Panc1 (cell line): ENCODE measurements at regions not wholly inside any gene's neighbourhood (a gene's known extent, or its start where the extent isn't known, plus 50 kb on each side); places are given as distances from the start of the nearest gene placed in this dataset.

Source experiments
- ATAC-seq: fragments of 200-7000 bp; cut with Tn5 transposase; 2 replicates; pipeline ENCODE4 v1.9.1; 2020; ENCODE audit warnings: mild to moderate bottlenecking, moderate library complexity
- BruUV-seq: library from RNA; stranded (reverse); fragments of 400-500 nt; replicated peaks from 2 replicates; lab custom pipeline; 2021; lab: Mats Ljungman, UMichigan
- CTCF ChIA-PET: fragments of 300-600 bp; sonication (Branson Sonifier 250); formaldehyde crosslinking; loops from one replicate; lab custom pipeline; 2022; ENCODE audit warnings: antibody characterized with exemption; lab: Charles Lee
- POLR2A ChIA-PET: fragments of 300-600 bp; sonication (Branson Sonifier 250); formaldehyde crosslinking; loops from one replicate; lab custom pipeline; 2022; ENCODE audit warnings: antibody characterized with exemption; lab: Charles Lee
- DNase-seq: peaks from one replicate; pipeline ENCODE4 v3.0.0-alpha.2; 2010; ENCODE audit warnings: low read depth, low spot score
- H3K27ac ChIP-seq: 2 replicates; pipeline ENCODE4 v1.5.1; 2011; ENCODE audit warnings: mild to moderate bottlenecking, low read length, inconsistent platforms
- H3K27me3 ChIP-seq: fragments of 200-500 bp; sonication (Bioruptor generic); 2 replicates; pipeline ENCODE4 v1.6.0; 2014; ENCODE audit warnings: low read length, inconsistent platforms; ENCODE audit not compliant: control insufficient read depth, insufficient read depth
- H3K36me3 ChIP-seq: fragments of 200-500 bp; sonication (Bioruptor generic); 2 replicates; pipeline ENCODE4 v1.5.1; 2014; ENCODE audit warnings: inconsistent platforms, mild to moderate bottlenecking, low read length, moderate library complexity; ENCODE audit not compliant: control insufficient read depth, insufficient read depth
- H3K4me1 ChIP-seq: 2 replicates; pipeline ENCODE4 v1.5.1; 2011; ENCODE audit warnings: inconsistent platforms, mild to moderate bottlenecking, low read length, moderate library complexity; ENCODE audit not compliant: control insufficient read depth, insufficient read depth
- H3K4me3 ChIP-seq, 2 experiments: 2 replicates each; pipeline ENCODE4 v1.5.1; 2011 to 2012; ENCODE audit warnings: low read depth in 2 of 2, low read length in 2 of 2, mild to moderate bottlenecking in 2 of 2, inconsistent platforms in 1 of 2, moderate library complexity in 1 of 2
- H3K9me3 ChIP-seq: fragments of 200-500 bp; sonication (Bioruptor generic); 2 replicates; pipeline ENCODE4 v1.5.1; 2014; ENCODE audit warnings: low read depth, mild to moderate bottlenecking, inconsistent platforms, low read length, moderate library complexity; ENCODE audit not compliant: control insufficient read depth, insufficient read depth
- POLR2AphosphoS5 ChIP-seq: IDR thresholded peaks from 2 replicates; pipeline ENCODE4 v1.6.1; 2012; ENCODE audit warnings: mild to moderate bottlenecking, low read depth, low read length, moderate library complexity
- SIN3A ChIP-seq: IDR thresholded peaks from 2 replicates; pipeline ENCODE4 v1.6.1; 2012; ENCODE audit warnings: low read depth, mild to moderate bottlenecking, low read length, moderate library complexity, borderline replicate concordance; ENCODE audit not compliant: insufficient read depth
- TCF7L2 ChIP-seq: IDR thresholded peaks from 2 replicates; pipeline ENCODE4 v1.6.1; 2011; ENCODE audit warnings: mild to moderate bottlenecking, low read depth, low read length, inconsistent platforms
- in situ Hi-C: cut with HindIII; loops from 2 replicates; pipeline ENCODE4 v1.10.0; 2016; ENCODE audit warnings: low sequenced_read_pairs, low pct_unique_long_range_greater_than_20kb
- intact Hi-C: fragments of 100-400 bp; cut with micrococcal nuclease; formaldehyde crosslinking; loops from one replicate; pipeline ENCODE4 v1.10.0; 2022; ENCODE audit not compliant: unreplicated experiment
- TF ChIP-seq, protein P1 (sequence below): fragments of 450-650 bp; IDR thresholded peaks from 2 replicates; pipeline ENCODE4 v1.5.1; 2017; ENCODE audit warnings: mild to moderate bottlenecking
- TF ChIP-seq, protein P2 (sequence below), 2 experiments: IDR thresholded peaks; 2 replicates each; pipeline ENCODE4 v1.6.1; 2011 to 2012; ENCODE audit warnings: low read depth in 2 of 2, control low read depth in 1 of 2, low read length in 1 of 2, mild to moderate bottlenecking in 1 of 2, moderate library complexity in 1 of 2; ENCODE audit not compliant: insufficient read depth in 1 of 2

DNA sequence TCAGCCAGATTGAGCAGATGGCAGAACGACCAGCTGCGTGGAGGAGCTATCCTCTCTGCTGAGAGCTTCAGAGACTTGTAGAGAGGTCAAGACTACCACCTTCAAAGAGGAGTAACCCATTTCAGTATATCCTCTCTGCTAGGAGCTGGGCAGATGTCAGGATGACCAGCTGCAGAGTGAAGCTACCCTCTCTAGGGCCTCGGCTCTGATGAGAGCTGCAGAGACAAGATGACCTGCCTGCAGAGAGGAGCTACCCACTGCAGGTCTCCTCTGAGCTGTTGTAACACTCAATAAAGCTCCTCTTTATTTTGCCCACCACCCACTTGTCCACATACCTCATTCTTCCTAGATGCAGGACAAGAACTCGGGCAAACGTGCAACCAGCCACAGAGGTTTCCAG is 1522.7 kb downstream of the OTOL1 start:
- Histone ChIP-seq H3K27ac (no peak overlapping the region), H3K4me1 (no peaks in the 10 kb centered on the region), H3K27me3 (no peaks in the 10 kb centered on the region), H3K4me3 (no peak overlapping the region), H3K9me3 (peaks cover 7% of the 10 kb centered on the region; the same call in 1 of the 2 replicates), H3K36me3 (no peaks in the 10 kb centered on the region)
- BruUV-seq: no TSS peak
- no peak for ATAC-seq
- intact Hi-C loops (loop anchor here (10.0 kb wide), 1 partner anchor 254 kb away; no protein-coding TSS in a partner anchor), in situ Hi-C loops (no loop called here)
- ChIA-PET CTCF (no interaction called here), POLR2A (interaction anchor here (0.5 kb wide), 1 partner anchor 719 kb away, joined by 3 read pairs; no protein-coding TSS in a partner anchor)
- DNase-seq: no peak
- TF ChIP-seq POLR2AphosphoS5: no peak
- no peak for TF ChIP-seq SIN3A
- TF ChIP-seq, protein P1, sequence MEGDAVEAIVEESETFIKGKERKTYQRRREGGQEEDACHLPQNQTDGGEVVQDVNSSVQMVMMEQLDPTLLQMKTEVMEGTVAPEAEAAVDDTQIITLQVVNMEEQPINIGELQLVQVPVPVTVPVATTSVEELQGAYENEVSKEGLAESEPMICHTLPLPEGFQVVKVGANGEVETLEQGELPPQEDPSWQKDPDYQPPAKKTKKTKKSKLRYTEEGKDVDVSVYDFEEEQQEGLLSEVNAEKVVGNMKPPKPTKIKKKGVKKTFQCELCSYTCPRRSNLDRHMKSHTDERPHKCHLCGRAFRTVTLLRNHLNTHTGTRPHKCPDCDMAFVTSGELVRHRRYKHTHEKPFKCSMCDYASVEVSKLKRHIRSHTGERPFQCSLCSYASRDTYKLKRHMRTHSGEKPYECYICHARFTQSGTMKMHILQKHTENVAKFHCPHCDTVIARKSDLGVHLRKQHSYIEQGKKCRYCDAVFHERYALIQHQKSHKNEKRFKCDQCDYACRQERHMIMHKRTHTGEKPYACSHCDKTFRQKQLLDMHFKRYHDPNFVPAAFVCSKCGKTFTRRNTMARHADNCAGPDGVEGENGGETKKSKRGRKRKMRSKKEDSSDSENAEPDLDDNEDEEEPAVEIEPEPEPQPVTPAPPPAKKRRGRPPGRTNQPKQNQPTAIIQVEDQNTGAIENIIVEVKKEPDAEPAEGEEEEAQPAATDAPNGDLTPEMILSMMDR: no peak
- no peak for TF ChIP-seq TCF7L2
- TF ChIP-seq, protein P2, sequence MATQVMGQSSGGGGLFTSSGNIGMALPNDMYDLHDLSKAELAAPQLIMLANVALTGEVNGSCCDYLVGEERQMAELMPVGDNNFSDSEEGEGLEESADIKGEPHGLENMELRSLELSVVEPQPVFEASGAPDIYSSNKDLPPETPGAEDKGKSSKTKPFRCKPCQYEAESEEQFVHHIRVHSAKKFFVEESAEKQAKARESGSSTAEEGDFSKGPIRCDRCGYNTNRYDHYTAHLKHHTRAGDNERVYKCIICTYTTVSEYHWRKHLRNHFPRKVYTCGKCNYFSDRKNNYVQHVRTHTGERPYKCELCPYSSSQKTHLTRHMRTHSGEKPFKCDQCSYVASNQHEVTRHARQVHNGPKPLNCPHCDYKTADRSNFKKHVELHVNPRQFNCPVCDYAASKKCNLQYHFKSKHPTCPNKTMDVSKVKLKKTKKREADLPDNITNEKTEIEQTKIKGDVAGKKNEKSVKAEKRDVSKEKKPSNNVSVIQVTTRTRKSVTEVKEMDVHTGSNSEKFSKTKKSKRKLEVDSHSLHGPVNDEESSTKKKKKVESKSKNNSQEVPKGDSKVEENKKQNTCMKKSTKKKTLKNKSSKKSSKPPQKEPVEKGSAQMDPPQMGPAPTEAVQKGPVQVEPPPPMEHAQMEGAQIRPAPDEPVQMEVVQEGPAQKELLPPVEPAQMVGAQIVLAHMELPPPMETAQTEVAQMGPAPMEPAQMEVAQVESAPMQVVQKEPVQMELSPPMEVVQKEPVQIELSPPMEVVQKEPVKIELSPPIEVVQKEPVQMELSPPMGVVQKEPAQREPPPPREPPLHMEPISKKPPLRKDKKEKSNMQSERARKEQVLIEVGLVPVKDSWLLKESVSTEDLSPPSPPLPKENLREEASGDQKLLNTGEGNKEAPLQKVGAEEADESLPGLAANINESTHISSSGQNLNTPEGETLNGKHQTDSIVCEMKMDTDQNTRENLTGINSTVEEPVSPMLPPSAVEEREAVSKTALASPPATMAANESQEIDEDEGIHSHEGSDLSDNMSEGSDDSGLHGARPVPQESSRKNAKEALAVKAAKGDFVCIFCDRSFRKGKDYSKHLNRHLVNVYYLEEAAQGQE (IDR thresholded peaks at IDR 0.05; ENCODE audit: insufficient read depth in 1 of 2, low read depth in 2 of 2, low read length in 1 of 2): no peak

- in situ Hi-C loops (no loop called here), intact Hi-C loops (no loop called here)
- ChIA-PET CTCF (no interaction called here), POLR2A (no interaction called here)
- Histone ChIP-seq H3K4me3 (no peak overlapping the region), H3K4me1 (no peaks in the 10 kb centered on the region), H3K27ac (no peak overlapping the region), H3K9me3 (no peaks in the 10 kb centered on the region), H3K27me3 (no peaks in the 10 kb centered on the region), H3K36me3 (no peaks in the 10 kb centered on the region)
- TF ChIP-seq, protein P2 (IDR thresholded peaks at IDR 0.05; ENCODE audit: insufficient read depth in 1 of 2, low read depth in 2 of 2, low read length in 1 of 2): no peak
- TF ChIP-seq SIN3A: no peak
- no peak for TF ChIP-seq TCF7L2
- TF ChIP-seq, protein P1: no peak
- TF ChIP-seq POLR2AphosphoS5: no peak
- DNase-seq: no peak
- no peak for ATAC-seq
- BruUV-seq: no TSS peak
These were observed 1537.0 kb downstream of the OTOL1 start for GRCh38 chr3:163033652-163034051.
